ENCODE measurements at regions not wholly inside any gene's neighbourhood (a gene's known extent, or its start where the extent isn't known, plus 50 kb on each side); places are given as distances from the start of the nearest gene placed in this dataset.

- DNase-seq (ENCODE audit: low read depth in 2 of 2), result no peak
These were observed 74.1 kb upstream of the SALL4 start for GRCh38 chr20:51876313-51876940.

DNA sequence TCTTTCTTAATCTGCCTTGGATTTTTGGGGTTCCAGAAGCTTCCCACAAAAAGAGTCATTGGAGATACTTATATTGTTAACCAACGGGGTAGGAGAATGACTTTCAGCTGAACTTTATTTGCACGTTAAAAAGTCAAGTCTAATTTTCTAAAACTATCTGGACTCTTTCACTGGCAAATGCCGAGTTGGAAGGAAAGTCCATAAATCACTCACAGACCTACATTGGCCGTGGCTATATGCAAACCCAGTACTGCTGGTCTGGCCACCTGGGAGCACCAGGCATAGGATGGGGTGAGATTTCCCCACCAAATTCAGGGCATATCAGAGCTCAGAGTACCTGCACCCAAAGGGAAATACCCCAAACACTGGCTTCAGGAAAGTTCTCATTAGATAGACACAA is 71.3 kb upstream of the SALL4 start:
- DNase-seq (ENCODE audit: low read depth in 2 of 2), result no peak

DNA sequence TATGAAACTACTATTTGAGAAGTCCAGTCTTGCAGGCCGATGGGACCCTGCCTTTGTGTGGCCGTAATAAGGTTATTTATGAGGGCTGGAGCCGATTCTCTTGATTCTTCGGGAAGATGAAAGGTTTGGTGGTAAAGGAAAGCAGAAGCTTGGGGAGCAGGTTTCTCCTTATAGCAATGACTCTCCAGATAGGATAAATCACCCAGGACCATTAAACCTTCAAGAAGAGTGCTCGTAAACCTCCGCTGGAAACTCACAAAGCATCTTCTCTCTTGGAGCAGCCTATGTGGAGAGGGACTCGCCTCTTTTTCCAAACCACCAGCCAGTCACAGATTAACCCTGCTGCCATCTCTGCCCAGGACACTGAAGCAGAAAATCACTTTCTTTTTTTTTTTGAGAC is 69.6 kb upstream of the SALL4 start:
- no peak for DNase-seq (ENCODE audit: low read depth in 2 of 2)

GRCh38 chr20:51869002-51869401 is 66.7 kb upstream of the SALL4 start:
- no peak for DNase-seq (ENCODE audit: low read depth in 2 of 2)

- DNase-seq (ENCODE audit: low read depth in 2 of 2), result no peak
These were observed 64.9 kb upstream of the SALL4 start for GRCh38 chr20:51867251-51867650.

GRCh38 chr20:51864967-51865366 is 62.6 kb upstream of the SALL4 start:
- no peak for DNase-seq (ENCODE audit: low read depth in 2 of 2)

- DNase-seq (ENCODE audit: low read depth in 2 of 2), result no peak
These were observed 60.5 kb upstream of the SALL4 start for GRCh38 chr20:51862796-51863195.

GRCh38 chr20:51861726-51862466 is 59.6 kb upstream of the SALL4 start:
- no peak for DNase-seq (ENCODE audit: low read depth in 2 of 2)

- no peak for DNase-seq (ENCODE audit: low read depth in 2 of 2)
These were observed 58.0 kb upstream of the SALL4 start for GRCh38 chr20:51860111-51860882.

DNA sequence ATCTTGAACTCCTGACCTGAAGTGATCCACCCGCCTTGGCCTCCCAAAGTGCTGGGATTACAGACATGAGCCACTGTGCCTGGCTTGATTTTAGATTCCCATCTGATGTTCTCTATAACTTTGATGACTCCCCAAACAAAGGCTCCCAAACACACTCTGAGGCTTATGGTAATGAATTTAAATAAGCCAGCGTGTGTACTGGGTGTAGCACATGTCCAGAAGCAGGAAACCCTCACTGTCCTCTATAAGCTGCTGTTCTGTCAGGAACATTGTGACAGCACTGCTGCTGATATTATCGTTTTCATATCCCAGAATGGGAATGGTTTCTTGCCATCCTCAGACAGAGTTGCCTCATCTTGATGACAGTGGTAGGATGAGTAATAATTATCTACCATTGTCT is 54.1 kb upstream of the SALL4 start:
- DNase-seq (ENCODE audit: low read depth in 2 of 2), result no peak

DNA sequence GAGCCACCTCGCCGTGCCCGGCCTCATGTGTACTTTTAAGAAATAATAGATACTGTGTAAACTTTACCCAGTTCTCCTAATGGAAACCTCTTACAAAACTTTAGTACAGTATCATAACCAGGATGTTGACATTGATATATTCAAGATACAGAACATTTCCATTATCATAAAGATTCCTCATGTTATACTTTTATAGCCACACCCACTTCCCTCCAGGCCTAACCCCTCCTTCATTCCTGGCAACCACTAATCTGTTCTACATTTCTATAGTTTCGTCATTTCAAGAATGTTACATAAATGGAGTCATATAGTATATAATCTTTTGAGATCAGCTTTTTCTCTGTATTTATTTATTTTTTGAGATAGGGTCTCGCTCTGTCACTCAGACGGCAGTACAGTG is 52.6 kb upstream of the SALL4 start:
- no peak for DNase-seq (ENCODE audit: low read depth in 2 of 2)
